ENCODE measurements at regions not wholly inside any gene's neighbourhood (a gene's known extent, or its start where the extent isn't known, plus 50 kb on each side); places are given as distances from the start of the nearest gene placed in this dataset.

DNA sequence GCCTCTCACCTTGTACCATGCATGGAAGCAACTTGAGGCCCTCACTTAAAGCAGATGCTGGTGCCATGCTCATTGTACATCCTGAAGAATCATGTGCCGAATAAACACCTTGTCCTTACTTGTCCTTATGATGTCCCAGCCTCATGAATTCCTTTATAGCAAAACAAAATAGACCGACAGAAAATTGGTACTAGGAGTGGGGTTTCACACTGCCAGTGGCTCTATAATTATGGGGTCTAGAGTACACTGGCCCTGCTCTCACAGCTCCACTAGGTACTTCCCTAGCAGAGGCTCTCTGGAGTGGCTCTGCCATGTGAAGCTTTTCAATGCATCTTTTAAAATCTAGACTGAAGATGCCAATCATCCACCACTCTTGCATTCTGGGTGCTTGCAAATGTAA lies 101.2 kb downstream of the HTR1B start:
- no peak for DNase-seq
- WGBS, 2 donors = 91 to 94% methylated on average over 2 of the region's 2 CpGs
- Histone ChIP-seq H3K27ac (no peak overlapping the region), H3K4me1 (peaks cover 2% of the 10 kb centered on the region), H3K27me3 (no peaks in the 10 kb centered on the region), H3K4me3 (no peak overlapping the region), H3K36me3 (ENCODE audit: low read depth, missing control alignments) (no peaks in the 10 kb centered on the region), H3K9me3 (no peaks in the 10 kb centered on the region)
- TF ChIP-seq, protein P1, sequence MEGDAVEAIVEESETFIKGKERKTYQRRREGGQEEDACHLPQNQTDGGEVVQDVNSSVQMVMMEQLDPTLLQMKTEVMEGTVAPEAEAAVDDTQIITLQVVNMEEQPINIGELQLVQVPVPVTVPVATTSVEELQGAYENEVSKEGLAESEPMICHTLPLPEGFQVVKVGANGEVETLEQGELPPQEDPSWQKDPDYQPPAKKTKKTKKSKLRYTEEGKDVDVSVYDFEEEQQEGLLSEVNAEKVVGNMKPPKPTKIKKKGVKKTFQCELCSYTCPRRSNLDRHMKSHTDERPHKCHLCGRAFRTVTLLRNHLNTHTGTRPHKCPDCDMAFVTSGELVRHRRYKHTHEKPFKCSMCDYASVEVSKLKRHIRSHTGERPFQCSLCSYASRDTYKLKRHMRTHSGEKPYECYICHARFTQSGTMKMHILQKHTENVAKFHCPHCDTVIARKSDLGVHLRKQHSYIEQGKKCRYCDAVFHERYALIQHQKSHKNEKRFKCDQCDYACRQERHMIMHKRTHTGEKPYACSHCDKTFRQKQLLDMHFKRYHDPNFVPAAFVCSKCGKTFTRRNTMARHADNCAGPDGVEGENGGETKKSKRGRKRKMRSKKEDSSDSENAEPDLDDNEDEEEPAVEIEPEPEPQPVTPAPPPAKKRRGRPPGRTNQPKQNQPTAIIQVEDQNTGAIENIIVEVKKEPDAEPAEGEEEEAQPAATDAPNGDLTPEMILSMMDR (IDR thresholded peaks at IDR 0.05) = no peak
- no peak for TF ChIP-seq POLR2A (IDR thresholded peaks at IDR 0.05)
- intact Hi-C loops (cut with DNase I; ENCODE audit: low total_unique reads) = no loop called here

DNA sequence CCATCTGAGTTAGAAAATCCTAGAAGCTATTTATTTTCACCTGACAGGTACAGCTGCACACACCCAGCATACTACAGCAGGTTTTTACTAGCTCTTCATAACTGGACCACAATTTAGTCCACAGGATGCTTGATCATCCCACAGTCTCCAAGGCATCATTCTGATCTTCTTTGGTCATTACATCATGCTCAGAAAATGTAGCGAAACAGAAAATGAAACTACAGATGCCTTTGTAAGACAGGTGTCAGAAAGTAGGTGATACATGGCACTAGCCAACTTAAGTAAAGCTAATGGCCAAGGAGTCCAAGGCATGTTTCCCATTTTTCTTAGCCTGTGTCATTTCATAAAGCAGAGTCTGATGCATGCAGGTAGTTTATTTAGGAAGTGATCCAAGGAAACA lies 102.3 kb downstream of the HTR1B start:
- 88 to 100% methylated on average over 1 of the region's 1 CpG for WGBS, 2 donors
- Histone ChIP-seq H3K27ac (no peak overlapping the region), H3K4me3 (no peak overlapping the region), H3K4me1 (peaks cover 2% of the 10 kb centered on the region), H3K27me3 (no peaks in the 10 kb centered on the region), H3K9me3 (no peaks in the 10 kb centered on the region), H3K36me3 (ENCODE audit: low read depth, missing control alignments) (no peaks in the 10 kb centered on the region)
- DNase-seq = no peak
- intact Hi-C loops (cut with DNase I; ENCODE audit: low total_unique reads) = no loop called here
- TF ChIP-seq POLR2A (IDR thresholded peaks at IDR 0.05) = no peak
- TF ChIP-seq, protein P1 (IDR thresholded peaks at IDR 0.05) = no peak

DNA sequence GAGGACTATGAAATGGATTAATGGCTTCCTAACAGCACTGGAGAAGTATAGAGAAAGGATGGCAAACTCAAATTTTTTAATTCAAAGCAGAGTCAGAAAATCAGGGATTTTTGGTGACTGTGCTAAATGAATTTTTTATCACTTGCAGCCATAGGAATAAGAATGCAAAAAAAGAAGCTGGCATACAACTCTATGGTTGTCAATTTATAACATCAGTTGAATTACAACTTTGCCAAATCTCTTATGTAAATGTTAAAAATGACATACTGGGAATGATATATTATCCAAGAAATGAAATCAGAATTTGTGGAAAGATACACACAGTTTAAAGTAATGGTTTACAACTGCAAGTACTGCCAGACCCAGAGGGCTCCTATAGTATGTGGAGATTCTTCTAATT lies 106.5 kb downstream of the HTR1B start:
- Histone ChIP-seq H3K27ac (no peak overlapping the region), H3K36me3 (ENCODE audit: low read depth, missing control alignments) (no peaks in the 10 kb centered on the region), H3K27me3 (no peaks in the 10 kb centered on the region), H3K4me1 (no peaks in the 10 kb centered on the region), H3K4me3 (no peak overlapping the region), H3K9me3 (no peaks in the 10 kb centered on the region)
- DNase-seq = no peak
- no peak for TF ChIP-seq POLR2A (IDR thresholded peaks at IDR 0.05)
- TF ChIP-seq, protein P1 (IDR thresholded peaks at IDR 0.05) = no peak
- intact Hi-C loops (cut with DNase I; ENCODE audit: low total_unique reads) = no loop called here

DNA sequence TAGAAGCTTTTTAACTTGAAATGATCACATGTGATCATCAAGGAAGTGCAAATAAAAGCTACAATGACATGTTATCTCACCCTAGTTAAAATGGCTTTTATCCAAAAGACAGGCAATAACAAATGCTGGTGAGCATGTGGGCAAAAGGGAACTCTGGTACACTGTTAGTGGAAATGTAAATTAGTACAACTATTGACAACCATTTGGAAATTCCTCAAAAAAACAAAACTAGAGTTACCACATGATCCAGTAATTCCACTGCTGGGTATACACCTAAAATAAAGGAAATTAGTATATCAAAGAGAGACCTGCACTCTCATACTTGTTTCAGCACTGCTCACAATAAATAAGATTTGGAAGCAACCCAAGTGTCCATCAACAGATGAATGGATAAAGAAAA lies 108.7 kb downstream of the HTR1B start:
- DNase-seq = no peak
- intact Hi-C loops (cut with DNase I; ENCODE audit: low total_unique reads) = no loop called here
- Histone ChIP-seq H3K9me3 (no peaks in the 10 kb centered on the region), H3K27ac (no peak overlapping the region), H3K4me3 (no peak overlapping the region), H3K36me3 (ENCODE audit: low read depth, missing control alignments) (no peaks in the 10 kb centered on the region), H3K4me1 (no peaks in the 10 kb centered on the region), H3K27me3 (no peaks in the 10 kb centered on the region)
- TF ChIP-seq, protein P1 (IDR thresholded peaks at IDR 0.05) = no peak
- TF ChIP-seq POLR2A (IDR thresholded peaks at IDR 0.05) = no peak

DNA sequence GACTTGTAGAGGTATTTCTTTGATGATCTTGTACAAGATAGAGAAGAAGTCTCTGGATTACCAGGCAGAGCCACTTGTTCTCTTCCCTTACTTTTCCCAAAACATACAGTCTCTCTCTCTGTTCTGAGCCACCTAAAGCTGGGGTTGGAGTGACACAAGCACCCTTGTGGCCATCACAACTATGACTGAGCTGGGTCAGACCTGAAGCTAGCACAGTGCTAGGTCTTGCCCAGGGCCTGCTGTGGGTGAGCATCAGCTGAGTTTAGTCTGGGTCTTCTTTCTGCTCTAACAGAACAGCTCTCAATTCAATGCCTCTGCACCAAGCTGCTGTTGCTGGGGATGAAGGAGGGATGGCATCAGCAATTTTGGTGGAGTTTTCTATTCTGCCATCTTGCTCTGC lies 110.2 kb downstream of the HTR1B start:
- DNase-seq = no peak
- intact Hi-C loops (cut with DNase I; ENCODE audit: low total_unique reads) = no loop called here
- Histone ChIP-seq H3K9me3 (no peaks in the 10 kb centered on the region), H3K27me3 (no peaks in the 10 kb centered on the region), H3K4me3 (no peak overlapping the region), H3K36me3 (ENCODE audit: low read depth, missing control alignments) (no peaks in the 10 kb centered on the region), H3K27ac (no peak overlapping the region), H3K4me1 (no peaks in the 10 kb centered on the region)
- no peak for TF ChIP-seq POLR2A (IDR thresholded peaks at IDR 0.05)
- TF ChIP-seq, protein P1 (IDR thresholded peaks at IDR 0.05) = no peak
